IPS-18a (cell line): ENCODE measurements at regions not wholly inside any gene's neighbourhood (a gene's known extent, or its start where the extent isn't known, plus 50 kb on each side); places are given as distances from the start of the nearest gene placed in this dataset.
A peak's percentile ranks its signal among the peaks of the same experiment; 100 is the strongest.

Source experiments
- H3K27ac ChIP-seq: one replicate; pipeline ENCODE4 v1.5.1; 2013; ENCODE audit warnings: low read length
- H3K27me3 ChIP-seq: one replicate; pipeline ENCODE4 v1.6.1; 2013; ENCODE audit warnings: mild to moderate bottlenecking, low read length; ENCODE audit not compliant: control insufficient read depth, insufficient read depth
- H3K36me3 ChIP-seq: one replicate; pipeline ENCODE4 v1.6.1; 2013; ENCODE audit warnings: low read depth, low read length; ENCODE audit not compliant: control insufficient read depth
- H3K4me1 ChIP-seq: one replicate; pipeline ENCODE4 v1.6.1; 2013; ENCODE audit warnings: low read depth, low read length; ENCODE audit not compliant: control insufficient read depth
- H3K4me3 ChIP-seq: one replicate; pipeline ENCODE4 v1.5.1; 2013; ENCODE audit warnings: low read length
- H3K9ac ChIP-seq: one replicate; pipeline ENCODE4 v1.6.1; 2013; ENCODE audit warnings: mild to moderate bottlenecking, low read length, moderate library complexity
- H3K9me3 ChIP-seq: one replicate; pipeline ENCODE4 v1.6.1; 2013; ENCODE audit warnings: low read depth, low read length; ENCODE audit not compliant: control insufficient read depth

DNA sequence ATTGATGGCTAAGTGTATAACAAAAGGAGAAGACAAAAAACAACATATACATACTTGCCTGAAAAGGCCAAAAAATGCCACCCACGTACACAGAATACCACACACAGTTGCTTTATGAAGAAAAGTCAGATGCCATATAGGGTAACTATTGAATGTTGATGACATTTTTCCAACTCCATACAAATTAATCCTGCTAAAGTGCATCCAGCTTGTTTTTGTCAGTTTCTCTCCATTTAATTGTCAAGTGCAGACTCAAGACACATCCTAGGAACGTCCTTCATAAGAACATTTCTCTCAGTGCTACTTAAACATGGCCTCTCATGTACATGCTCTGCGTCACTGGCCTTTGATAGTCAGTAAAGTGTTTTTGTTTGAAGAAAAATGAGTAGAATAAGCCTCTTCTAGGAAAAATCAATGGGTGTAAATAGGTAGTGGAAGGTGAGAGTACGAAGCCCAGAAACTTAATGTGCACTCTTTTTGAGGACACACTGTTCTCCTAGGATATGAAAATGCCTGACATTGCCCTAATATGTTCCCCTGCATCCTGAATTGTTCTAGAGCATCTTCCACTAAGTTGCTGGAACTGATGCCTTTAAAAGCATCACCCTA, 267.4 kb upstream of the ATP11B start:
- no peak overlapping the region for H3K4me3 ChIP-seq
- H3K9ac ChIP-seq: no peak overlapping the region
- no peaks in the 10 kb centered on the region for H3K4me1 ChIP-seq
- no peaks in the 10 kb centered on the region for H3K9me3 ChIP-seq
- H3K27me3 ChIP-seq: no peaks in the 10 kb centered on the region
- H3K36me3 ChIP-seq: no peaks in the 10 kb centered on the region
- H3K27ac ChIP-seq: no peak overlapping the region

DNA sequence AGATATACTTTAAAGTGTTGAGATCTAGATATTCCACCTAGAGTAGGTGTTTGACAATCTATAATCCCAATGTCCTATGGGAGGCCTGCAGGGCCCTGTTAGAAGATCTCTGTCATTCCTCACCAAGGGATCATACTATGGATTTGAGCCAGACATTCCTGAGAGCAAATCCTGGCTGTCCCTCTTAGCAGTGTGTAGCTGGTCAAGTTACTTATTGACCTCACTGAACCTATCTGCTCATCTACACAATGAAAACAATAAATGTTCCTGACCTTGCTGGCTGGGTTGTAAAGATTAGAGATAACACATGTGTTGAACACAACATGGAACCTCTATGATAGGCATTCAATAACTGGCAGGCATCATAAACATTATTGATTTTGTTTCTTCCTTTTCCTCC, 265.6 kb upstream of the ATP11B start:
- H3K27ac ChIP-seq: no peak overlapping the region
- H3K4me1 ChIP-seq: no peaks in the 10 kb centered on the region
- H3K9me3 ChIP-seq: no peaks in the 10 kb centered on the region
- no peak overlapping the region for H3K9ac ChIP-seq
- H3K36me3 ChIP-seq: no peaks in the 10 kb centered on the region
- no peak overlapping the region for H3K4me3 ChIP-seq
- H3K27me3 ChIP-seq: no peaks in the 10 kb centered on the region

DNA sequence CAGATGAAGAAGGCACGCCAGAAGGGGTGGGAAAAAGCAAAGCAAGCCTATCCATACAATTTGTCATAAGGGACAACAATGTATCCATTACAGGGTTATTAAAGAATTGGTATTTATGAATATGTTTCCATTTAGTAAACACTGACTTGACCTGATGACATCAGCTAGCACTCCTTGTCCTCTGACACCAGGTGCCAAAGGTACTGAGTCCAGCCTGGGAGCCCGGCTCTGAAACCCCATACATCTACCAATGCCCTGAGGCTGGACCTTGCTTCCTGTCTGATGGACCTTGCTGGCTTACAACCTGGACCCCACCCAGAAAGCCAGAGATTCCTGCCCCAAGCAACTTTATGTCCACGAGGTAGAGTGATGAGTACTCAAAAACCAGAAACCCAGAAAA, 263.0 kb upstream of the ATP11B start:
- Histone ChIP-seq H3K9me3 (no peaks in the 10 kb centered on the region), H3K36me3 (no peaks in the 10 kb centered on the region), H3K27me3 (no peaks in the 10 kb centered on the region), H3K4me1 (no peaks in the 10 kb centered on the region), H3K9ac (no peak overlapping the region), H3K4me3 (no peak overlapping the region), H3K27ac (no peak overlapping the region)

DNA sequence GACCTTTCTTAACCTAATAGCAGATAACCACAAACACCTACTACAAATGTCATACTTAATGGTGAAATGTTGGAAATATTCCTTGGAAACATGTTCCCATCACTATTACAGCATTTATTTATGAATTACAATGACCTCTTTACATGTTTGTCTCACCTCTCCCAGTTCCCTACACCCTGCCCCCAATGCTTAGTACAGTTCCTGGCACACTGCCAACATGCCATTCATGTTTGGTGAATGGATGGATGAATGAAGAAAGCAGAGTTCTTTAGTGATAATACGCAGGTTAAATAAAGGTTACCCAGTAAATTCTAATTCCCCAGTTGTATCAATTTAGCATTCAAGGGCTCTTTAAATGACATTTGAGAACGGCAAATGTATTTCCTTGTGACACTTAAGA, 259.9 kb upstream of the ATP11B start:
- no peaks in the 10 kb centered on the region for H3K9me3 ChIP-seq
- H3K4me1 ChIP-seq: peaks cover 5% of the 10 kb centered on the region
- no peak overlapping the region for H3K4me3 ChIP-seq
- H3K27me3 ChIP-seq: no peaks in the 10 kb centered on the region
- H3K27ac ChIP-seq: no peak overlapping the region
- H3K9ac ChIP-seq: no peak overlapping the region
- no peaks in the 10 kb centered on the region for H3K36me3 ChIP-seq

DNA sequence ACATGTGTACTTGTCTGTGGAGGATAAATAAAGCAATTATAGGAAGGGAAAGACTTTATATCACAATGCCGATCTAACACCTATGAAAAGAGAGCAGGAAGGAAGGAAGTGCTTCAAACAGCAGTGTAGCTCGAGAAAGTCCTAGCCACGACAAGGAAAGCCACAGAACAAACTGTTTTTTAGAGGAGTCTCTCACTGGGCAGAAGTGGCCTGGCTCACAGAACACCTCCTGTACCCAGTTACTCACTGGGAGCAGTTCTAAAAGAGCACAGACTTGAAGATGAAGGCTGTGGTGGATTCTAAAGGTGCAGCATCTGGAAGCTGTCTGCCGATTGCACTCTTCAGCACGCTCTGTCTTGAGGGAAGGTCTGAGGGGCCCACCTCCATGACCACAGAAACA, 248.8 kb upstream of the ATP11B start:
- Histone ChIP-seq H3K9ac (no peak overlapping the region), H3K27ac (no peak overlapping the region), H3K36me3 (no peaks in the 10 kb centered on the region)

DNA sequence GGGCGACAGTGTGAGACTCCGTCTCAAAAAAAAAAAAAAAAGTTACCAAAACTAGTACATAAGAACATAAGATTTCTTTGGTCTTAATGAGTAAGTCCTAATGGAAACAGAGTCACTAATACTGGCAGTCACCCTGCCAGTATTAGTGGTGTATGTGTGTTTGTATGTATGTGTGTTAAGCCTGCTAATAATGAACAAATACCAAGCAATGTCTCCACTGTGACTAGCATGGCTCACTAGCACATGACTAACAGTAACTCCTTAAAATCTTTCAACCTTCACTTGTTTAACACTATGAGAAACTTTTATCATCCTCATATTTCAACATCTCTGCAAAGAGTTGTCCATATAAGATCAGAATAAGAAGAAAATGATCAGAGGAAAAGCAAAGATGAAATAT, 231.0 kb upstream of the ATP11B start:
- Histone ChIP-seq H3K4me1 (peaks cover 22% of the 10 kb centered on the region), H3K4me3 (no peak overlapping the region), H3K36me3 (no peaks in the 10 kb centered on the region), H3K9ac (no peak overlapping the region), H3K27me3 (no peaks in the 10 kb centered on the region), H3K9me3 (no peaks in the 10 kb centered on the region), H3K27ac (no peak overlapping the region)

More for the DNA sequence above, 248.8 kb upstream of the ATP11B start:
- H3K4me1 ChIP-seq: no peaks in the 10 kb centered on the region
- no peaks in the 10 kb centered on the region for H3K27me3 ChIP-seq
- H3K9me3 ChIP-seq: no peaks in the 10 kb centered on the region
- H3K4me3 ChIP-seq: no peak overlapping the region

DNA sequence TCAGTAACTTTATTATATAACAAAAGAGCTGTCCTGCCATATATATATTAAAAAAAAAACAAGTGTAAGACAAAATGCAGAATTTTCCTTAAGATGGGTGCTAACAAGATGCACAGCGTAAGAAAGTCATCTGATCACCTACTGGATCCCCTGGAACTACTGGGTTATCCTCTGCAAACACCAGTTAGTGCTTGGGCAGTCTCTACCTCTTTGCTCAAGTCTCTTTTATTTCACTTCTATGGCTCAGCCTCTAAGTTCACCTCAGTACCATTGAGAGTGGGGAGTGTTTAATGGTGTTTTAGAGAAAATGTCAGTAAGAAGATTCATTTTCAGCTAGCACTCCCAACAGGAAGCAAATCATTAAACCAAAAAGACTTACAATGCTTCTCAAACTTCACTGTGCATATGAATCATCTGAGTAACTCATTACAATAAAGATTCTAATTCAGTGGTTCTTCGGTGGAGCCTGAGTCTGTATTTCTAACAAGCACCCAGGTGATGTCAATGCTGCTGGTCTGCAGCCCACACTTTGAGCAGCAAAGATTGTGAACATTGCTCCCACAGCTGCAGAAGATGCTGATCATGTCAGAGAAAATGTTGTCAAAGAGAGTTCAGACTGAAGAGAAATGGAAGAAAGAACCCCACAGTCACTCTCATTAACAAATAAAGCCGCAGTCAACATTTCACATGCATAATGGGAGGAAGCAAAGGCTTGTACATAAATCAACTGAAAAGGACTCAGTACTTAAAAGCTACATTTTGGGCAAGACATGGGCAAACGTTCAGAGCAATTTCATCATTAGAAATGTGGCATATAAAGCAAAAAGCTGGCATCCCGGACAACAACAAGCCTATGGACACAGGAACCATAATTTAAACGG, 227.1 kb upstream of the ATP11B start:
- Histone ChIP-seq H3K4me1 (peaks cover 34% of the 10 kb centered on the region), H3K27me3 (no peaks in the 10 kb centered on the region), H3K27ac (no peak overlapping the region), H3K9ac (no peak overlapping the region), H3K36me3 (no peaks in the 10 kb centered on the region), H3K9me3 (no peaks in the 10 kb centered on the region), H3K4me3 (no peak overlapping the region)

DNA sequence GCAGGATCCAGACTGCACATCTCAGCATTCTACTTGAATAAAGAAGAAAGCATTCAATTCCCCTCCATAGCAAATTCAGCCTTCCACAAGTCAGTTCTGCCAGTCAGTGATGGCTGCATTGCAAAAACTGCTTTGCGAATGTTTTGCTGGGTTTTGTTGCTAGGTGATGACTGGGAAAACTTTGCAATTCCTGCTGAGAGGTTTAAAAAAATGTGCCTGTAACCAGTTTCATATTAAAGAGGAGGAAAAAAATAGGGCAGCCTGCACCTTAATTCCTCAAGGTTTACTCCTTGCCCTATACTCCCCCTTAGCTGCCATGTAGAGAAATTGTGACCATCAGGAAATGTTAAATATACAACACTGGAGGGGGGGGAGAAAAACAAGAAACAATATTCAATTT, 225.6 kb upstream of the ATP11B start:
- H3K4me3 ChIP-seq: no peak overlapping the region
- H3K27ac ChIP-seq: peak overlapping the region; percentile 40
- H3K9me3 ChIP-seq: no peaks in the 10 kb centered on the region
- H3K4me1 ChIP-seq: peaks cover 34% of the 10 kb centered on the region
- no peaks in the 10 kb centered on the region for H3K27me3 ChIP-seq
- peak overlapping the region; percentile 30 for H3K9ac ChIP-seq
- H3K36me3 ChIP-seq: no peaks in the 10 kb centered on the region

DNA sequence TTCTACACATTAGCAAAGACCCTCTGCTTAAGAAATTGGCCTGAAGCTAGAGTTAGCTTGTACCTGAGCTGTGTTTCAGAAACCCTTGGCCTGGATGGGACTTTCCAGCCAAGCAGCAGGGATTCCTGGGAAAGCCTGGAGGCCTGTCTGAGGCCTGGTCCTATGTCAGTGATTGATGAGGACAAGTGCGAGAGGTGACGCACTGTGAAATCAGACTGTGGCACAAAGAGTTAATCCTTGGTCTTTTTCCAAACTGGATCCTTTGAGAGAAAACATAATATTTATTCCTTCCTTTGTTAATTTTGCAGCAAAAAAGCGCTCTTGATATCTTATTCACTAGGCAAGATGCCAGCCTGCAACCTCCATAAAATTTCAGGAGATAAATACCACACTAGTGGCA, 225.0 kb upstream of the ATP11B start:
- Histone ChIP-seq H3K4me1 (peaks cover 34% of the 10 kb centered on the region), H3K9ac (peak overlapping the region; percentile 23), H3K27me3 (no peaks in the 10 kb centered on the region), H3K36me3 (no peaks in the 10 kb centered on the region), H3K27ac (no peak overlapping the region), H3K9me3 (no peaks in the 10 kb centered on the region), H3K4me3 (no peak overlapping the region)

DNA sequence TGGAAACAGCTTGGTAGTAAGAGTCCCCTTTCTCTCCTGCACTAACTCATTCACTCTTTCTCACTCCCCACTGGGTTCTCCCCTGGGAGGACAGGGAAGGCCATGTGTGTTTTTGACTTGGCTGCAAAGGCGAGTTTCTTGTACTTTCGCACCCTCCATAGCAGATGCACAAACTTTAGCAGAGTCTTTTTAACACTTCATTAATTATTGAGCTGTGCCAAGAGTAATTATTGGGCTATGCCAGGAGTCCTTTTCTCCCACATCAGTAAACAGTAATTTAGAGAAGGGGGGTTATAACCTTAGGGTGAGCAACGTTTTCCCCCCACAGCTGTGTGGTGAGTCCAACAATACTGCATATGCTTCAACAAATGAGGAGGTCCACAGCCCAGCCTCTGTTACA, 224.4 kb upstream of the ATP11B start:
- no peak overlapping the region for H3K9ac ChIP-seq
- H3K9me3 ChIP-seq: no peaks in the 10 kb centered on the region
- H3K27ac ChIP-seq: no peak overlapping the region
- H3K4me1 ChIP-seq: peaks cover 34% of the 10 kb centered on the region
- no peaks in the 10 kb centered on the region for H3K36me3 ChIP-seq
- no peak overlapping the region for H3K4me3 ChIP-seq
- H3K27me3 ChIP-seq: no peaks in the 10 kb centered on the region

DNA sequence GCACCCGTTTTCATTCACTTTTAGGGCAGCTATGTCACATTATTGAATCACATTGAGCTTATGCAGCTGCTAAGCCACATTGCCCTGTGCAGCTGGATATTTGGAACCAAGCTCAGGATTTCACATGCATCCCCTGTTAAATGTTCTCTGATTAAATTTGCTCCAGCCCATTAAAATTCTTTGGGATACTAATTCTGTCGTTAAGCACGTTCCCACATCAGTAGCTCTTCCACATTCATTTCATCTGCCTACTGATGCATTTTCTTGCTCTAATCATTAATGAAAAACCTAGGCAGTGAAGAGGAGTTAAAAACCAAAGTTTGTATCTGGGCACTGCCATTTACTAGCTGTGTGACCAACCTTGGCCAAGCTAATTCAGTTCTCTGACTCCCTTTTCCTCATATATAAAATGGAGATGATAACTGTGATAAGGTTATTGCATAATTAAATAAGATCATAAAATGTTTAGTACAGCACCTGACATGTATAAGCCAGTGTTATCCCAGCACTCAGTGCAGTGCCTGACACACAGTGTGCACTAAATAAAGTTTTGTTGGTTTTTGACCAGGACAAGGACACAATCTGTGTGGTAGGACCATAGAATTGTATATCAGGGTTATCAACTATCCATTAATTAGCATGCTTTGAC, 222.2 kb upstream of the ATP11B start:
- no peaks in the 10 kb centered on the region for H3K36me3 ChIP-seq
- no peaks in the 10 kb centered on the region for H3K27me3 ChIP-seq
- H3K9ac ChIP-seq: no peak overlapping the region
- H3K27ac ChIP-seq: no peak overlapping the region
- no peaks in the 10 kb centered on the region for H3K9me3 ChIP-seq
- H3K4me3 ChIP-seq: no peak overlapping the region
- peaks cover 24% of the 10 kb centered on the region for H3K4me1 ChIP-seq
